Globus pallidus (tissue), 1 donor: ENCODE measurements at regions not wholly inside any gene's neighbourhood (a gene's known extent, or its start where the extent isn't known, plus 50 kb on each side); places are given as distances from the start of the nearest gene placed in this dataset.

Experiments used
- DNase-seq: peaks from one replicate; pipeline ENCODE4 v3.0.0-alpha.2; 2015; ENCODE audit warnings: low spot score

- DNase-seq = no peak
Measured at GRCh38 chr3:76972624-76973296, 67.1 kb upstream of the ROBO2 start.

- DNase-seq = no peak
Measured at GRCh38 chr3:76976996-76977395, 62.9 kb upstream of the ROBO2 start.

GRCh38 chr3:76985645-76986044, 54.3 kb upstream of the ROBO2 start:
- DNase-seq = no peak

- no peak for DNase-seq
Measured at GRCh38 chr3:76986876-76987474, 52.9 kb upstream of the ROBO2 start.
